PC-3 (cell line): ENCODE measurements at regions not wholly inside any gene's neighbourhood (a gene's known extent, or its start where the extent isn't known, plus 50 kb on each side); places are given as distances from the start of the nearest gene placed in this dataset.

Experiments used
- ATAC-seq: fragments of 200-7000 bp; cut with Tn5 transposase; 2 replicates; pipeline ENCODE4 v1.9.1; 2020; ENCODE audit warnings: mild to moderate bottlenecking, moderate library complexity
- BruUV-seq: library from RNA; stranded (reverse); fragments of 400-500 nt; replicated peaks from 2 replicates; lab custom pipeline; 2021; lab: Mats Ljungman, UMichigan
- CTCF ChIA-PET: fragments of 300-600 bp; sonication (Branson Sonifier 250); formaldehyde crosslinking; loops from one replicate; lab custom pipeline; 2022; ENCODE audit warnings: antibody characterized with exemption; lab: Charles Lee
- POLR2A ChIA-PET: fragments of 300-600 bp; sonication (Branson Sonifier 250); formaldehyde crosslinking; loops from one replicate; lab custom pipeline; 2022; ENCODE audit warnings: antibody characterized with exemption; ENCODE audit not compliant: unreplicated experiment; lab: Charles Lee
- DNase-seq: peaks from one replicate; pipeline ENCODE4 v3.0.0-alpha.2; 2015
- H2AFZ ChIP-seq: fragments of 300-600 bp; sonication (generic); 2 replicates; pipeline ENCODE4 v1.6.0; 2016; ENCODE audit warnings: antibody characterized with exemption, low read length
- H3F3A ChIP-seq: fragments of 300-600 bp; sonication (generic); one replicate; pipeline ENCODE4 v1.6.0; 2017; ENCODE audit warnings: antibody characterized with exemption, low read length, control low read depth, mild to moderate bottlenecking; ENCODE audit not compliant: unreplicated experiment
- H3K27ac ChIP-seq: fragments of 300-600 bp; sonication (generic); 2 replicates; pipeline ENCODE4 v1.5.1; 2016; ENCODE audit warnings: mild to moderate bottlenecking, low read length
- H3K27me3 ChIP-seq: fragments of 300-600 bp; sonication (generic); 2 replicates; pipeline ENCODE4 v1.6.1; 2016; ENCODE audit warnings: low read length, mixed read lengths
- H3K36me3 ChIP-seq: fragments of 300-600 bp; sonication (generic); 2 replicates; pipeline ENCODE4 v1.6.1; 2016; ENCODE audit warnings: low read depth, mixed run types, low read length, mixed read lengths
- H3K4me1 ChIP-seq: fragments of 300-600 bp; sonication (generic); 2 replicates; pipeline ENCODE4 v1.5.1; 2016; ENCODE audit warnings: low read length; ENCODE audit not compliant: insufficient read depth
- H3K4me2 ChIP-seq: fragments of 300-600 bp; sonication (generic); 2 replicates; pipeline ENCODE4 v1.6.0; 2016; ENCODE audit warnings: low read length
- H3K4me3 ChIP-seq: fragments of 300-600 bp; sonication (generic); 2 replicates; pipeline ENCODE4 v1.5.1; 2016; ENCODE audit warnings: mild to moderate bottlenecking, low read length, mixed read lengths
- H3K79me2 ChIP-seq: fragments of 300-600 bp; sonication (generic); 2 replicates; pipeline ENCODE4 v1.6.1; 2017; ENCODE audit warnings: low read length, mixed read lengths
- H3K9ac ChIP-seq: fragments of 300-600 bp; sonication (generic); 2 replicates; pipeline ENCODE4 v1.6.0; 2016; ENCODE audit warnings: mild to moderate bottlenecking, low read length
- H3K9me2 ChIP-seq: fragments of 300-600 bp; sonication (generic); replicated peaks from 2 replicates; pipeline ENCODE4 v1.6.1; 2016; ENCODE audit warnings: mixed run types, low read length, mixed read lengths
- H3K9me3 ChIP-seq: fragments of 300-600 bp; sonication (generic); 2 replicates; pipeline ENCODE4 v1.6.1; 2016; ENCODE audit warnings: low read length, mixed read lengths
- H4K20me1 ChIP-seq: fragments of 300-600 bp; sonication (generic); 2 replicates; pipeline ENCODE4 v1.6.1; 2016; ENCODE audit warnings: low read length, mixed read lengths
- CTCF ChIP-seq: fragments of 300-600 bp; sonication (generic); conservative IDR thresholded peaks from 2 replicates; pipeline ENCODE4 v1.5.1; 2017; ENCODE audit warnings: antibody characterized with exemption, low read depth, mild to moderate bottlenecking, low read length
- EZH2 ChIP-seq: fragments of 300-600 bp; sonication (generic); IDR thresholded peaks from one replicate; pipeline ENCODE4 v1.6.1; 2017; ENCODE audit warnings: antibody characterized with exemption, mild to moderate bottlenecking, low read length; ENCODE audit not compliant: unreplicated experiment
- EZH2phosphoT487 ChIP-seq: fragments of 300-600 bp; sonication (generic); IDR thresholded peaks from 2 replicates; pipeline ENCODE4 v1.6.1; 2018; ENCODE audit warnings: mild to moderate bottlenecking, antibody characterized with exemption, low read length, borderline replicate concordance
- intact Hi-C: fragments of 100-400 bp; cut with micrococcal nuclease; formaldehyde crosslinking; loops from 2 replicates; pipeline ENCODE4 v1.9.0; 2023

GRCh38 chr6:98498866-98499265 lies 335.5 kb upstream of the POU3F2 start:
- Histone ChIP-seq H2AFZ (no peak overlapping the region), H3K9ac (no peak overlapping the region), H3K4me3 (no peak overlapping the region), H3F3A (no peaks in the 10 kb centered on the region), H3K9me3 (no peaks in the 10 kb centered on the region), H3K4me1 (no peaks in the 10 kb centered on the region), H4K20me1 (no peaks in the 10 kb centered on the region), H3K79me2 (no peaks in the 10 kb centered on the region), H3K9me2 (no peaks in the 10 kb centered on the region), H3K27me3 (no peaks in the 10 kb centered on the region), H3K27ac (no peak overlapping the region), H3K4me2 (no peak overlapping the region), H3K36me3 (no peaks in the 10 kb centered on the region)
- CTCF ChIA-PET, result no interaction called here
- TF ChIP-seq CTCF (no peak), EZH2 (no peak), EZH2phosphoT487 (no peak)
- BruUV-seq, result no TSS peak
- no peak for ATAC-seq
- intact Hi-C loops, result no loop called here
- DNase-seq, result no peak
- POLR2A ChIA-PET, result no interaction called here

GRCh38 chr6:98514073-98514720 lies 320.2 kb upstream of the POU3F2 start:
- no peak for TF ChIP-seq EZH2phosphoT487
- 0 out of 2 replicates have a peak, but pooled peaks have one; percentile 13 for TF ChIP-seq CTCF
- Histone ChIP-seq H3K36me3 (no peaks in the 10 kb centered on the region), H3K4me1 (no peaks in the 10 kb centered on the region), H2AFZ (no peak overlapping the region), H3K27ac (no peak overlapping the region), H3K4me3 (no peak overlapping the region), H4K20me1 (no peaks in the 10 kb centered on the region), H3K27me3 (peaks cover 29% of the 10 kb centered on the region), H3F3A (no peaks in the 10 kb centered on the region), H3K79me2 (no peaks in the 10 kb centered on the region), H3K9me2 (no peaks in the 10 kb centered on the region), H3K9ac (no peak overlapping the region), H3K9me3 (no peaks in the 10 kb centered on the region), H3K4me2 (no peak overlapping the region)
- DNase-seq, result no peak
- no TSS peak for BruUV-seq
- POLR2A ChIA-PET, result no interaction called here
- CTCF ChIA-PET, result no interaction called here
- intact Hi-C loops, result no loop called here
- ATAC-seq, result no peak

GRCh38 chr6:98514796-98515195 lies 319.6 kb upstream of the POU3F2 start:
- intact Hi-C loops, result no loop called here
- Histone ChIP-seq H3K4me1 (no peaks in the 10 kb centered on the region), H3K9me3 (no peaks in the 10 kb centered on the region), H3K4me2 (no peak overlapping the region), H3K27ac (no peak overlapping the region), H2AFZ (no peak overlapping the region), H3K4me3 (no peak overlapping the region), H3K9ac (no peak overlapping the region), H4K20me1 (no peaks in the 10 kb centered on the region), H3K36me3 (no peaks in the 10 kb centered on the region), H3F3A (no peaks in the 10 kb centered on the region), H3K27me3 (peaks cover 35% of the 10 kb centered on the region), H3K79me2 (no peaks in the 10 kb centered on the region), H3K9me2 (no peaks in the 10 kb centered on the region)
- no peak for DNase-seq
- no peak for ATAC-seq
- BruUV-seq, result no TSS peak
- POLR2A ChIA-PET, result no interaction called here
- TF ChIP-seq EZH2 (no peak), EZH2phosphoT487 (no peak), CTCF (no peak)
- CTCF ChIA-PET, result no interaction called here
